Tibial nerve (tissue), 4 donors: ENCODE measurements at regions not wholly inside any gene's neighbourhood (a gene's known extent, or its start where the extent isn't known, plus 50 kb on each side); places are given as distances from the start of the nearest gene placed in this dataset.

ENCODE experiments used
- DNase-seq, 2 donors: peaks; one replicate each; pipeline ENCODE4 v3.0.0-alpha.2; 2019; ENCODE audit warnings: low spot score in 2 of 2
- H3K27ac ChIP-seq, 4 donors: fragments of 200-600 bp; sonication (generic) in 3 of 4; one replicate each; pipeline ENCODE4 v1.5.1; 2017 to 2019; ENCODE audit warnings: mild to moderate bottlenecking in 1 of 4
- H3K27me3 ChIP-seq, 2 donors: fragments of 200-600 bp; sonication (generic) in 1 of 2; one replicate each; pipeline versions ENCODE4 v1.5.1 to v1.6.0; 2017 to 2019
- H3K36me3 ChIP-seq, 3 donors: fragments of 200-600 bp; sonication (generic); one replicate each; pipeline ENCODE4 v1.5.1; 2018 to 2019
- H3K4me1 ChIP-seq, 4 donors: fragments of 200-600 bp; sonication (generic) in 3 of 4; one replicate each; pipeline ENCODE4 v1.5.1; 2017 to 2019
- H3K4me3 ChIP-seq, 4 donors: fragments of 200-600 bp; sonication (generic) in 3 of 4; one replicate each; pipeline ENCODE4 v1.5.1; 2017 to 2019; ENCODE audit warnings: mild to moderate bottlenecking in 1 of 4, moderate library complexity in 1 of 4
- H3K9me3 ChIP-seq, 4 donors: fragments of 200-600 bp; sonication (generic) in 3 of 4; one replicate each; pipeline ENCODE4 v1.5.1; 2017 to 2019
- CTCF ChIP-seq, 5 experiments: fragments of 200-600 bp in 3 of 5; fragments of 450-650 bp in 2 of 5; sonication (generic) in 3 of 5; IDR thresholded peaks; one replicate each; pipeline ENCODE4 v1.5.1; 2016 to 2019; ENCODE audit warnings: antibody characterized with exemption in 5 of 5, mild to moderate bottlenecking in 3 of 5, moderate library complexity in 2 of 5
- EP300 ChIP-seq, 2 donors: sonication (generic); formaldehyde crosslinking; IDR thresholded peaks; one replicate each; pipeline ENCODE4 v1.6.1; 2017; ENCODE audit warnings: antibody characterized with exemption in 2 of 2, mild to moderate bottlenecking in 1 of 2
- POLR2A ChIP-seq, 2 donors: fragments of 450-650 bp; IDR thresholded peaks; one replicate each; pipeline ENCODE4 v1.6.1; 2017; ENCODE audit warnings: antibody characterized with exemption in 2 of 2, mild to moderate bottlenecking in 2 of 2, moderate library complexity in 2 of 2
- WGBS, 2 donors: methylation state at CpG; one replicate each; pipeline ENCODE4 v1.1.5; 2018; 5-methylcytosine and 5-hydroxymethylcytosine counted together

GRCh38 chr4:81626851-81627250 is 155.1 kb upstream of the RASGEF1B start:
- Histone ChIP-seq H3K4me1 (peaks cover 0 to 4% (median 0%) of the 10 kb centered on the region in 4 donors), H3K4me3 (no peak overlapping the region), H3K27me3 (no peaks in the 10 kb centered on the region), H3K9me3 (no peaks in the 10 kb centered on the region), H3K36me3 (no peaks in the 10 kb centered on the region), H3K27ac (no peak overlapping the region)
- 73 to 78% methylated on average over 5 of the region's 5 CpGs for WGBS, 2 donors
- TF ChIP-seq CTCF (IDR thresholded peaks at IDR 0.05): no peak
- no peak for TF ChIP-seq POLR2A (IDR thresholded peaks at IDR 0.05)
- TF ChIP-seq EP300 (IDR thresholded peaks at IDR 0.05): no peak
- DNase-seq: no peak

GRCh38 chr4:81625422-81626417 is 154.0 kb upstream of the RASGEF1B start:
- no peak overlapping the region for H3K27ac ChIP-seq
- H3K4me1 ChIP-seq: no peaks in the 10 kb centered on the region
- H3K9me3 ChIP-seq: no peaks in the 10 kb centered on the region
- 73% methylated on average over 4 of the region's 4 CpGs for WGBS, 2 donors
- no peak for TF ChIP-seq POLR2A (IDR thresholded peaks at IDR 0.05)
- TF ChIP-seq EP300 (IDR thresholded peaks at IDR 0.05): no peak
- TF ChIP-seq CTCF (IDR thresholded peaks at IDR 0.05): no peak
- H3K27me3 ChIP-seq: no peaks in the 10 kb centered on the region
- no peaks in the 10 kb centered on the region for H3K36me3 ChIP-seq
- DNase-seq: no peak
- H3K4me3 ChIP-seq: no peak overlapping the region

- Histone ChIP-seq H3K27ac (no peak overlapping the region), H3K4me3 (no peak overlapping the region), H3K36me3 (no peaks in the 10 kb centered on the region), H3K4me1 (no peaks in the 10 kb centered on the region), H3K9me3 (no peaks in the 10 kb centered on the region), H3K27me3 (no peaks in the 10 kb centered on the region)
- 37 to 46% methylated on average over 2 of the region's 2 CpGs for WGBS, 2 donors
- no peak for DNase-seq
- TF ChIP-seq EP300 (IDR thresholded peaks at IDR 0.05) (no peak), CTCF (IDR thresholded peaks at IDR 0.05) (no peak), POLR2A (IDR thresholded peaks at IDR 0.05) (no peak)
Measured at GRCh38 chr4:81623434-81623833, 151.7 kb upstream of the RASGEF1B start.

GRCh38 chr4:81622474-81623184 is 150.9 kb upstream of the RASGEF1B start:
- H3K4me3 ChIP-seq: no peak overlapping the region
- no peak for DNase-seq
- no peaks in the 10 kb centered on the region for H3K27me3 ChIP-seq
- no peaks in the 10 kb centered on the region for H3K9me3 ChIP-seq
- H3K27ac ChIP-seq: no peak overlapping the region
- H3K36me3 ChIP-seq: no peaks in the 10 kb centered on the region
- no peaks in the 10 kb centered on the region for H3K4me1 ChIP-seq
- no peak for TF ChIP-seq POLR2A (IDR thresholded peaks at IDR 0.05)
- TF ChIP-seq EP300 (IDR thresholded peaks at IDR 0.05): no peak
- TF ChIP-seq CTCF (IDR thresholded peaks at IDR 0.05): no peak

- Histone ChIP-seq H3K4me1 (no peaks in the 10 kb centered on the region), H3K27ac (no peak overlapping the region), H3K4me3 (no peak overlapping the region), H3K27me3 (no peaks in the 10 kb centered on the region), H3K36me3 (no peaks in the 10 kb centered on the region), H3K9me3 (no peaks in the 10 kb centered on the region)
- 61 to 64% methylated on average over 3 of the region's 3 CpGs for WGBS, 2 donors
- DNase-seq: no peak
- TF ChIP-seq EP300 (IDR thresholded peaks at IDR 0.05) (no peak), CTCF (IDR thresholded peaks at IDR 0.05) (no peak), POLR2A (IDR thresholded peaks at IDR 0.05) (no peak)
Measured at GRCh38 chr4:81622028-81622427, 150.3 kb upstream of the RASGEF1B start.
